ENCODE measurements at regions not wholly inside any gene's neighbourhood (a gene's known extent, or its start where the extent isn't known, plus 50 kb on each side); places are given as distances from the start of the nearest gene placed in this dataset.

DNA sequence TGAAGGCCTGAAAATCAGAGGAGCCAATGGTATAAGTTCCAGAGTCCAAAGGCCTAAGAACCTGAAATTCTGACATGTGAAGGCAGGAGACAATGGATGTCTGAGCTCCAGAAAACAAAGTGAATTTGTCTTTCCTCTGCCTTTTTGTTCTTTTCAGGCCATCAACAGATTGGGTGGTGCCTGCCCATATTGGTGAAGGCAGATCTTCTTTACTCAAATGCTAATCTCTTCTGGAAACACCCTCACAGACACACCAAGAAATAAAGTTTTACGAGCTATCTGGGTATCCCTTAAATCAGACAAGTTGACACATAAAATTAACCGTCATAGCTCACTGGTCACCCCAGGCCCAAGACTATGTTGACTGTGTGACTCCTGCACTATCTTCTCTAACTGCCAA, 163.8 kb upstream of the NCKAP5 start:
- no peak for TF ChIP-seq ZNF274 (IDR thresholded peaks at IDR 0.05; ENCODE audit: low read depth, low read length)
- no peak for TF ChIP-seq SUZ12 (IDR thresholded peaks at IDR 0.05; ENCODE audit: extremely low read depth, insufficient read depth, insufficient read length)
